AG08396 (cell line): ENCODE measurements at regions not wholly inside any gene's neighbourhood (a gene's known extent, or its start where the extent isn't known, plus 50 kb on each side); places are given as distances from the start of the nearest gene placed in this dataset.

Experiments used
- DNase-seq: peaks from one replicate; pipeline ENCODE4 v3.0.0; 2012; ENCODE audit warnings: low spot score, mixed read lengths

DNA sequence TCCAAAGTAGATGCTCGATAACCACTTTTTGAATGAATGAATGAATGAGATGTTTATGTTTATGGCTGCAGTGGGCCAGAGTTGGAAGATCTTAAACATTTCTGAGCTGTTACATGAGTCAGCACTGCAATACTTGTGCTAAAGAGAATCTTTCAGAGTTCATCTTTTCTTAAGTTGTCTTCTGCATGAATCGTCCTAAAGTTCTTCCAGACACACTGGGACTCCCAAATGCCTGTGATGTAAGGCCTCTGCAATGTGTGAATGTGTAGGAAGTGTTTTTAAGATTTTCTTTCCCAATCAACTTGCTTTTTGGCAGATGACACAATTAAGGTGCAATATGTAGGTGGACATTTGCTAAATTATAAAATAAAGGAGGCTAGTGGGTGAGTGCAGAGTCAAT, 50.3 kb upstream of the TRIM9 start:
- no peak for DNase-seq

DNA sequence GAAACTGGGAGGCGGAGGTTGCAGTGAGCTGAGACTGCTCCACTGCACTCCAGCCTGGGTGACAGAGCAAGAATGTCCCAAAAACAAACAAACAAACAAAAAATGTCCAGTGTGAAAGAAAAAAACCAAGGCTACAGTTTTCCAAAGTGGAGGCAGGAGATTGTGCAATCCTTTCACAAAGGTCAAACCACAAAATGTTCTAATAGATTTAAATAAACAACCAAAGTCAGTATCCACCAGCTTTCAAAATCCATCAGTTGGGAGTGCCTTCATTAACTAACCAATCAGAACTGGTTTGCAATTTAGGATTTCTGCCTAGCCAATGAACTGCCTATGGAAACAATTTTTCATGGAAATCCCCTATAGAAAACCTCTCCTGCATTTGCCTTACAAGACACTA, 52.3 kb upstream of the TRIM9 start:
- DNase-seq, result peak; percentile 14

DNA sequence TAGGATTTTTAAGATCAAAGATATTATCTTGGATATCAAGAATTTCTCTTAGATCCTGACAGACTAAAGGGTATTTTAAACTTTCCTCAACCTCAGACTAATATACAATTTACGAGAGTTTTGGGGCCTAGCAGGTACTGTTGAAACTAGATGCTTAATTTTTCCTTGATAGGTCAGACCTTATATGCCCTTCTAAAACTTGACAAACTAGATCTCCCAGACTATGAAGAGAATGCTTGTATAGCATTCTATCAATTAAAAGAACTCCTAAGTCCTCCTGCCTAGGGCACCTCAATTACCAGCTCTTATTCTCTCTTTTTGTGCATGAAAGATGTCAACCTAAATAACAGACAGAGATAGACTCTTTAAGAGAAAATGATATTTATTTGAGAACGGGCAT, 60.4 kb upstream of the TRIM9 start:
- no peak for DNase-seq

DNA sequence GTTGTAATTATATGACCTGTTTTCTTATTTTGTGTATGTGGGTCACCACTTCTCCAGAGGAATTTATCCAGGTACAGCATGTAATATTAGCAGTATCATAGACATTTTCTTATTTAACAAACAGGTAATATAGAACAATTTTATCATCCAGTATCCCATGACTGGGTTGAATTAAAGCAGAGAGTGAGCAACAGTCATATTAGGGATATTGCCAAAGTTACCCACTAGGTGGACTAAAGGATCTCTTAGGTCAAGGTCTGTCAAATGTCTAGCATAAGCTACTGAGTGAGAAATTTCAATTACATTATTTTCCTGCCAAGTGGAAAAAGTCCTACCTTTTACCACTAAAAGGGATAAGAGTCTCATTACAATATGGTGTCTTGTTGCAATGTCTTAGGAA, 62.1 kb upstream of the TRIM9 start:
- DNase-seq, result no peak

DNA sequence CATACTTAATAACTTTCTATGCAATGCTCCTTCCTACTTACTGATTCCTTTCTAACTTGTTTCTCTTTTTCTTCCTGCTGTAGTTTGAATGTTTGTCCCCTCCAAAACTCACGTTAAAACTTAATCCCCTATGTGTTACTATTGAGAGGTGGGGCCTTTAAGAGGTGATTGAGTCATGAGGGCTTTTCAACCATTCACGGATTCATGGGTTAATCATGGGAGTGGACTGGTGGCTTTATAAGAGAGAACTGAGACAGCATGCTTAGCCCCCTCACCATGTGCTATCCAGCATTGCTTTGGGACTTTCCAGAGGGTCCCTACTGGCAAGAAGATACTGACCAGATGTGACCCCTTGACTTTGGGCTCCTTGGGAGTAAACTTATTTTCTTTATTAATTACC, 66.0 kb upstream of the TRIM9 start:
- DNase-seq, result no peak

DNA sequence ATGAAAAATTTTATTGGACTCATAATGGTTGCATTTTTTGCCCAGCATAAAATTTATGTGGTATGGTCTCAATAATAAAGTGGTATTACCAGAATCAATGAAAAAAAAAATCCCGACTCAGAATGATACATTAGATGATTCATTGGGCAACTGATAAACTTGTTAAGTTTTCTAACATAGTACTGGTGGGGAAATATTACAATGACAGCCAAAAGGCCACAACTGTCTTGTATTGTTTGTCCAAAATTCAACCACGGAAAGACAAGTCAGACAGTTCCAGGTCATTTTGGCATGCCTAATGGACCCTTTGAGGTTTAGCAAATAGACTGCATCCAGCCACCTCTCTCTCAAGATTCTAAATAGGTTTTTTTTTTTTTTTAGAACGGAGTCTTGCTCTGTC, 70.5 kb upstream of the TRIM9 start:
- no peak for DNase-seq

DNA sequence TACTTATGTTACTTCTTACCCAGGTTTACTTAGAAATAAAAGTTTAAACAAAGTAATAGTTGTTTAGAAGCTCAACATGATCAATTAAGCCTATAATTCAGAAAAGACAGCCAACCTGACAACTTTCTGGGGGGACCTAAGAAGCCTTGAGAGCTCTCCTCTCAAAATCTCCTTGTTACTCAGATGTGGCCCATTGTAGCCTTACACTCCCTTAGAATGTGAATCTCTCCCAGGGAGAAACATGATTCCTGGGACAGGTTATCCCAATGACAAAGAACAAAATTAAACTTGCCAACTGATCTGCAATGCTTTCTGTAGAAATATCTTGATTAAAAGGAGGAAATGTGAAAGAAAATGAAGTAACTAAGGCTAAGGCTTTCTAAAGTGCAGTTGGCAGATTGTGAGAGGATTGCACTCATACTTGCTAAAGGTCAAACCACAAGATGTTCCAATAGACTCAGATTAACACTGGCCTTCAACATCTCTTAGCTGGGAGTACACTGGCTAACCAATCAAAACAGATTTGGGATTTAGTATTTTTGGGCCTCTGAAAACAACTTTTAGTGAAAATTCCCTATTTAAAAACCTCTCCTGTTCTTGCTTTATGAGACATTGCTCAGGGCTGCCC, 72.3 kb upstream of the TMX1 start:
- DNase-seq, result no peak

DNA sequence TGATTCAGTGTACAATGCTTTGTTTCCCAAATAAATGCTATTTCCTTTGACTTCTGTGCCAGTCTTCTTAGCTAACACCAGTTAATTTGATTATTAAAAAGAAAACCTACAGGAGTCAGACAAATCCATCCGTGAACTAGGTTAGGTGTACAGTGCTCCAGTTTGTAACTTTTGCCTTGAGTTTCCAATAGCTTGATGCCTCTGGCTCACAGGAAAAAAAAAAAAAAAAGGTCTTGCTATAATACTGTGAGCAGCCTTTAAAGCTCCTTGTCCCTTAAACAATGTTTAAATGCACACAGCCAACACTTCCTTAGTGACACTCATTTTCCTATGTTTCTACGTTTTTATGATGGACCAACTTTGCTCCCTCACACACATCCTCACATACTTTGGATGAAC, 71.8 kb upstream of the TMX1 start:
- no peak for DNase-seq

DNA sequence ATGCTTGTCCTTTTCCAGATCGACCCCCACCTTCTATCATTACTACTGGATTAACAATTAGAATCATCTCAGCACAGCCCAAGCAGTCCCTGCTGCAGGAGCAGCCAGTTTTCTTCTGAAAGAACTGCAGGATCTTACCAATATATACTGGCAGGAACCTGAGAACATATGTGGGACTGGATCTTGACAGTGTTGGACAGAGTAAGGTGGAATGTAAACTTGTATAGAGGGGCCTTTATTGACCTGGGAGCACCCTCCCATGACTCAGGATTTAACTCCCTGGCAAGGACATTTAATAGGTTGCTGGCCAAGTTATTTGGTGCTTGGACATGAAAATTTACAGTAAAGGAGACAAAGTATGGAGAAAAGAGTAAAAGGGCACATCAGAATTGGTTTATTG, 66.2 kb upstream of the TMX1 start:
- no peak for DNase-seq

DNA sequence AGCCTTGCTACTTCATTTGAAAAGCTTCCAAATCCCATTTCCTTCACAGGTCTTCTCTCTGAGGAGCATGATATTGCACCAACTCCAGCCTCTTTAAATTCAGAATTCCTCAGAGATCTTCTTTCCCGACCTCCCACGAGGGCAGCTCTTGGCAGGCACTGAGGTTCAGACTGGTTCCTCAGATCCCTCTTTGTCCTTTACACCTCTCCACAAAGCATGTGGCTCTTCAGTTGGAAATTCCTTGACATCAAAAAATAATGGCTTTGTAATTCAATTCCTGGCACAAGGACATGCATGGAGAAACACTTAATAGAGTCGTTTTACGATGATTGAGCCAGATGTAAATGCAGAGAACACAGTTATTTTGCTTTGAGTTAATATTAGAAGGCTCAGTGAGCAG, 63.2 kb upstream of the TMX1 start:
- no peak for DNase-seq

DNA sequence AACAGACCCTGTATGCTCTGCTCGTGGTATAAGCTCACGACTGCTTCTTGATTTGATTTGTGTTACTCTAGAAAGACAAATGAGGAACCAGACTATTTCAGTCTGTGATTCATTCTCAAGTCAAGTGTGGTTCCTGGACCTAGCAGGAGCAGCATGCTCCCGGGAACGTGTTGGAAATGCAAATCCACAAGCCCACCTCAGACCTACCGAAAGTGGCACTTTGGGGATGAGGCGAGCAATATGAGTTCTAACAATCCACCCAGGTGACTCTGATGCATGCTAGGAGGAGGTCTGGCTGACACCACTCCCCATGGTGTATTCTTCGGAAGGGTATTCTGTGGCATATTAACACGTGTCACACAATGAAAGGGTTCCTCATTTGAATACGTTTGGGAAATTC, 59.5 kb upstream of the TMX1 start:
- DNase-seq, result no peak

DNA sequence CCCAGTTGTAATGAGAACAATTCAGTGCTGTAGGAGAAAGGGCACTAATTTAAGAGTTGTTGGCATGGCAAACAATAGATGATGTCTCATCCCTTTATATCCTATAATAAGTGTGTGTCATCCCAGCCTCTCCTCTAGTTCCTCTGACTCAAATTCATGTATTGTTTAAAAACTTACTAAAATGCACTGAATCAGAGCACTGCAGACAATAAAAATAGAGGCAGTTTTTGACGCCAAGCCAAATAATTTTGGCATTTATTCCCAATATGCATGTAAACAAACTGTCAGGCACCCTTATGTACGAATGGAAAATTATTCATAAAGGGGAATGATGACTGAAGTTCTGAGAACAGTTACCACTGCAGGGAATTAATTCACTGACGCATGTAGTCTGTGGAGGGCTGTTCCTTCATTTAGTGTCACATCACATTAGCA, 57.9 kb upstream of the TMX1 start:
- no peak for DNase-seq

DNA sequence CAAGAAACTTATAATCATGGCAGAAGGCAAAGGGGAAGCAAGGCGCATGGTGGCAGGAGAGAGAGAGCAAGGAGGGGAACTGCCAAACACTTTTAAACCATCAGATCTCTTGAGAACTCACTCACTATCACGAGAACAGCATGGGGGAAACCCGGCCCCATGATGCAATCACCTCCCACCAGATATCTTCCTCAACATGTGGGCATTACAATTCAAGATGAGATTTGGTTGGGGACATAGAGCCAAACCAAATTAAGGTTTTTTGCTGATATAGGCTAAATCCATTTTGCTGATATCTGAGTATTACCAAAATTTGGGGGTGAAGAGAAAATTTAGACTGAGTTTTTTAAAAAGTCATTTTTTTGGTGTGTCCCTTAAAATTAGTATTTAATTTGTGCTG, 54.9 kb upstream of the TMX1 start:
- no peak for DNase-seq

DNA sequence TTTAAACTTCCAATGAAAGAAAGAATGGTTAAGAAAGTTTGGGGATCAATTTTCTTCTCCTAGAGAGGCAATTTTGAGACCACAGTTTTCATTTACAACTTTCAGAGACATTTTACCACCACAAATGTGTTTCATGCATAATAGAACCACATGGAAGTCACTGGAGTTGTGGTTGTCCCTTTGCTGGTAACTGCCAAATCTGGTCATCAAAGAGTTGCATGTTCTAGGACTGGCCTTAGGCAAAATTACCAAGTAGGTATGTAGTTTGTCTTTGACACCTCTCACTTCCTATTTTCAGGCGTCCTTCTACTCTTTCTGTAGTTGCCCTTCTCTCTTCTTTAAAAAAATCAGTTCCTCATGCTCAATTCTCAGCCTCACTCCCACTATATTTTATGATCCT, 54.3 kb upstream of the TMX1 start:
- DNase-seq, result no peak

DNA sequence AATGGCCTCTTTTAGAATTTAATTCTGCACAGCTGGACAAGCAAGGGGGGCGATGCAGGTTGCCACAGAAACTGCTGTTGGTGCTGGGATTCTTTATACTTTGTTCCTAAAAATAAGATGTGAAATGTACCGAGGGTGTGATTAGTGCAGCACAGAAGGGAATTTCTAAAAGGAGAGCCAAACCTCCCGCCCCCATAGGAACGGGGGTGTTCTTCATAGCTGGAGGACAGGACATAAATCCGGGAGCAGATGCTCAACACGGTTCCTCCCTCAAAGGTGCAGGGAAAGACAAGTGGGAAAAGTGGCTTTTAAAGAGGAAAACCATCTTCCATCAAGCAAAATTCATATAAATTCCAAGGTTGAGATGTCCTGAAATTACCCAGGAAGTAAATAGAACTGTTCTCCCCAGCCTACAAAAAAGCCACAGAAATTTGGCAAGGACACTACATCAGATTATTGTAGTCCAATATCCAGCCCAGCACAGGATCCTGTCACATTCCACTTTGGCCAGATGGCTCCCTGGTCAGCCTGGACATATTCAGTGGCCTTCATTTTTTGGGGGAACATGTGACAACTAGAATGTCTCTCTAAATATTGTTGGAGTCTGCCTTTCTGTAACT, 51.4 kb upstream of the TMX1 start:
- DNase-seq, result no peak

DNA sequence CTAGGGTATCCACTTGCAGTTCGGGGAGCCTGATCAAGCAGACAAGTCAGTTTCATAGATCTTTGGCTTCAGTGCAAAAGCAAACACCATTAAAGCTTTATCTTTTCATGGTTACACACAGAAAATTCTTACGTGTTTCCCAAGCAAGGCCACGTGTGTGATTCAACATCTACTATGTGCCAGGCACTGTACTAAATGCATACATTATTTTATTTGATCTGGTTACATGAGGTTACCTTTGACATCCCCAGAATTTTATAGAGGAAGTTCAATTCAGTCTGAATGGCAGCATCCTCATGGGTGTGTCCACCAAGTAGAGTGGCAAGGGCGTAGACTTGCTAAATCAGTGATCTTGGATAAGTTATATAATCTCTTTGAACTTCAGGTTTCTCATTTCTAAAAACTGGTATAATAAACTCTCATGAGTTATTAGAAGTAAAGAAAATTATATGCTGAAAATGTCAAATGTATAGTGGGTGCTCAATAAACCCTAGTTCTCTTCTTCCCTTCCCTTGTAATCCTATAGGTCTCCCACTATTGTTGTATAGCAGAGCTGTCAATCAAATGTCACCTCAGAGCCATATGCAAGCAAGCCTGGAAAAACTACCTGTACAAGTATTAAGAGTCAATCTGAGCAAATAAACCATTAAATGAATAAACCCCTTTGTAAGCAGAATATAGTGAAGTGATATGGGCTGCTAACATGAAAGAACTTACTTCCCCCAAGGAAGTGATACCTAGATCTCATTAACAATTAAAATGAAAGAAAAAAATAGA, 50.3 kb upstream of the TMX1 start:
- no peak for DNase-seq
